ENCODE measurements at regions not wholly inside any gene's neighbourhood (a gene's known extent, or its start where the extent isn't known, plus 50 kb on each side); places are given as distances from the start of the nearest gene placed in this dataset.

DNA sequence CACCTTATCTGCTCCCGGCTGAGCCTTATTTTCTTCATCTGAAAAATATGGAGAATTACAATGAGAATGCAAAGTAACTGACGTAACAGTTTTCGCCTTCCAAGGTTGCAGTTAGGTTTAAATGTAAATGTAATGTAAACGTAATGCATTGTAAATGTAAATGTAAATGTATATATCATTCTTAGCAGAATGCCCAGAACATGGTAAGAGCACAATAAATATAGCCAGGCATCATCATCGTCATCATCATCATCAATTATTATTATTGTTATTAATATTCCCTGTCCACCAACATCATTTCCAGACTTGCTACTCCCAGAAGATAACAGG is 770.0 kb downstream of the MED13L start:
- in situ Hi-C loops (cut with MboI; ENCODE audit: low pct_unique_long_range_greater_than_20kb, low sequenced_read_pairs, unreplicated experiment): no loop called here
- TF ChIP-seq, protein P1, sequence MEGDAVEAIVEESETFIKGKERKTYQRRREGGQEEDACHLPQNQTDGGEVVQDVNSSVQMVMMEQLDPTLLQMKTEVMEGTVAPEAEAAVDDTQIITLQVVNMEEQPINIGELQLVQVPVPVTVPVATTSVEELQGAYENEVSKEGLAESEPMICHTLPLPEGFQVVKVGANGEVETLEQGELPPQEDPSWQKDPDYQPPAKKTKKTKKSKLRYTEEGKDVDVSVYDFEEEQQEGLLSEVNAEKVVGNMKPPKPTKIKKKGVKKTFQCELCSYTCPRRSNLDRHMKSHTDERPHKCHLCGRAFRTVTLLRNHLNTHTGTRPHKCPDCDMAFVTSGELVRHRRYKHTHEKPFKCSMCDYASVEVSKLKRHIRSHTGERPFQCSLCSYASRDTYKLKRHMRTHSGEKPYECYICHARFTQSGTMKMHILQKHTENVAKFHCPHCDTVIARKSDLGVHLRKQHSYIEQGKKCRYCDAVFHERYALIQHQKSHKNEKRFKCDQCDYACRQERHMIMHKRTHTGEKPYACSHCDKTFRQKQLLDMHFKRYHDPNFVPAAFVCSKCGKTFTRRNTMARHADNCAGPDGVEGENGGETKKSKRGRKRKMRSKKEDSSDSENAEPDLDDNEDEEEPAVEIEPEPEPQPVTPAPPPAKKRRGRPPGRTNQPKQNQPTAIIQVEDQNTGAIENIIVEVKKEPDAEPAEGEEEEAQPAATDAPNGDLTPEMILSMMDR (IDR thresholded peaks at IDR 0.05; ENCODE audit: extremely low read depth, insufficient read depth, missing control alignments): no peak
- DNase-seq (ENCODE audit: low spot score): no peak

- no peak for DNase-seq (ENCODE audit: low spot score)
- in situ Hi-C loops (cut with MboI; ENCODE audit: low pct_unique_long_range_greater_than_20kb, low sequenced_read_pairs, unreplicated experiment): no loop called here
- TF ChIP-seq, protein P1 (IDR thresholded peaks at IDR 0.05; ENCODE audit: extremely low read depth, insufficient read depth, missing control alignments): no peak
Observed at GRCh38 chr12:115506822-115507559, 770.5 kb downstream of the MED13L start.

DNA sequence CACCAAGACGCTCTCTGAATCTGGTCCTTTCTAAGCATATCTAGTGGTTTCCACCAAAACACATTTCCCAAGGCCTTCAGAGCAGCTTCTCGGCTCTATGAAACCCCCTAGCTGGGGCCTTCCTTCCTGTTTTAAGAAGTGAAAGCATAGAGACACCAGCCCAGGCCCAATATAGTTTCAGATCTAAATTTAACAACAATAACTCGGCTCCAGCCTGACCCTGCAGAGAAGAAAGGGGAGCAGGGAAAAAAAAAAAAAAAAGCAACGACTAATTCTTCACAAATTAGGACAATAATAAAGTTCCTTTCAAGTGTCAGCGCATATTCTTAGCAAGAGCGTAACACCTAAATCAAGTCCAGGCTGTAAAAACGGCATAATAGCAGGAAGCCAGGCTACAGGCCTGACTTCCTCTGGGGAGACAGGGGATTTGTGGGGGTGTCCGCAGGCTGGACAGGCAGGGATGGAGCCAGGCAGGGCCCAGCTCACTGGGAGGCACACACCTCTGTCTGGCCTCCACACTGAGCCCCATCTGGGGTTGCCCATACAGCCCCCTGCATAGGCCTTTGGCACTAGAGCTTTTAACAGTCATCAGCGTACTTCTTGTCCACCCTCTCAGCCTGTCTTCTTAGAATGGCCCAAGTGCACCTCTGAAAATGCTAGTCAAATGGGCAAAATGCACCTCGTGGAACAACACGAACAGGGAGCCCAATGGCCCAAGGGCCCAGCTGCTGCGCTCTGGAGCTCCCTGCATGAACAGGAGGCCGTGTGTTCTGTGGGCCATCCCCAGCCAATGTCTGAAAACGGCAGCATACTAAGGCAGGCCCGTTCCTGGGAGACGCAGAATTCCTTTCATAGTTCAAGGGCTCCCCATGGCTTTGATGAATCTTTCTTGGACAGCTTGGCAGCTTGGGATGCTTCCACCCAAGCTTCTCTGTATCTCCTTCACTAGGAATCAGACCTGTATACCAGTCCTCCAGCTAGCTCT is 772.9 kb downstream of the MED13L start:
- peak; percentile 50 for DNase-seq (ENCODE audit: low spot score)
- TF ChIP-seq, protein P1 (IDR thresholded peaks at IDR 0.05; ENCODE audit: extremely low read depth, insufficient read depth, missing control alignments): no peak
- in situ Hi-C loops (cut with MboI; ENCODE audit: low pct_unique_long_range_greater_than_20kb, low sequenced_read_pairs, unreplicated experiment): no loop called here

GRCh38 chr12:115500872-115501271 is 776.6 kb downstream of the MED13L start:
- TF ChIP-seq, protein P1 (IDR thresholded peaks at IDR 0.05; ENCODE audit: extremely low read depth, insufficient read depth, missing control alignments): no peak
- DNase-seq (ENCODE audit: low spot score): no peak
- in situ Hi-C loops (cut with MboI; ENCODE audit: low pct_unique_long_range_greater_than_20kb, low sequenced_read_pairs, unreplicated experiment): no loop called here

- DNase-seq (ENCODE audit: low spot score): no peak
- in situ Hi-C loops (cut with MboI; ENCODE audit: low pct_unique_long_range_greater_than_20kb, low sequenced_read_pairs, unreplicated experiment): no loop called here
- TF ChIP-seq, protein P1 (IDR thresholded peaks at IDR 0.05; ENCODE audit: extremely low read depth, insufficient read depth, missing control alignments): no peak
Observed at GRCh38 chr12:115495300-115495699, 782.2 kb downstream of the MED13L start.

GRCh38 chr12:115492553-115492952 is 784.9 kb downstream of the MED13L start:
- TF ChIP-seq, protein P1 (IDR thresholded peaks at IDR 0.05; ENCODE audit: extremely low read depth, insufficient read depth, missing control alignments): no peak
- in situ Hi-C loops (cut with MboI; ENCODE audit: low pct_unique_long_range_greater_than_20kb, low sequenced_read_pairs, unreplicated experiment): no loop called here
- DNase-seq (ENCODE audit: low spot score): no peak

All from GM13977 (cell line).